ENCODE measurements at regions not wholly inside any gene's neighbourhood (a gene's known extent, or its start where the extent isn't known, plus 50 kb on each side); places are given as distances from the start of the nearest gene placed in this dataset.

- TF ChIP-seq FOXK2 (IDR thresholded peaks at IDR 0.05) (no peak), POLR2A (IDR thresholded peaks at IDR 0.05; ENCODE audit: low read depth, low read length) (no peak), RCOR1 (conservative IDR thresholded peaks at IDR 0.05; ENCODE audit: low read depth, low read length) (no peak), CTCF (IDR thresholded peaks at IDR 0.05 in 2 of 3, conservative IDR thresholded peaks at IDR 0.05 in 1 of 3; ENCODE audit: control insufficient read depth in 2 of 3, extremely low read depth in 1 of 3, insufficient read depth in 1 of 3, low read depth in 3 of 3, low read length in 3 of 3) (no peak), SP1 (IDR thresholded peaks at IDR 0.05; ENCODE audit: low read depth, low read length) (no peak)
Measured at GRCh38 chr6:106757267-106757666, 127.9 kb downstream of the QRSL1 start.
